ENCODE measurements at regions not wholly inside any gene's neighbourhood (a gene's known extent, or its start where the extent isn't known, plus 50 kb on each side); places are given as distances from the start of the nearest gene placed in this dataset.

GRCh38 chr7:51679358-51679757 lies 362.7 kb upstream of the COBL start:
- ATAC-seq (ENCODE audit: low read depth) (no peak), DNase-seq (no peak)
- H3K27me3 ChIP-seq (ENCODE audit: control insufficient read depth, insufficient read depth, low read length), result no peaks in the 10 kb centered on the region
- H2BK5ac ChIP-seq (ENCODE audit: low read depth, low read length, poor library complexity, severe bottlenecking), result no peak overlapping the region
- no peaks in the 10 kb centered on the region for H3K79me1 ChIP-seq (ENCODE audit: low read depth in 1 of 2, low read length in 2 of 2)
- no peaks in the 10 kb centered on the region for H3K36me3 ChIP-seq (ENCODE audit: control insufficient read depth, insufficient read depth, low read length)
- H3K4me2 ChIP-seq (ENCODE audit: low read depth, low read length), result no peak overlapping the region
- 28% methylated on average over 5 of the region's 9 CpGs; no CpG with 5 or more reads in 1 of the 2 experiments for WGBS, 2 experiments (ENCODE audit: extremely low coverage in 2 of 2, insufficient read length in 1 of 2)
- H3K23ac ChIP-seq (ENCODE audit: low read depth, low read length), result no peak overlapping the region
- POLR2A ChIA-PET (ENCODE audit: unreplicated experiment), result no interaction called here
- H3K56ac ChIP-seq (ENCODE audit: extremely low read depth, insufficient read depth, low read length), result no peak overlapping the region
- dilution Hi-C loops (cut with HindIII; ENCODE audit: low sequenced_read_pairs, unreplicated experiment), result no loop called here
- H3K4me3 ChIP-seq (ENCODE audit: insufficient read depth, low read depth, low read length), result no peak overlapping the region
- peaks cover 4% of the 10 kb centered on the region; the same call in 1 of the 2 replicates for H3K9me3 ChIP-seq (ENCODE audit: control insufficient read depth, insufficient read depth, low read length)
- no peak overlapping the region for H2BK15ac ChIP-seq (ENCODE audit: low read depth, low read length)
- no TSS peak for BruUV-seq (replicated peaks)
- no peak overlapping the region for H3K18ac ChIP-seq (ENCODE audit: low read depth, low read length)
- no peak overlapping the region for H3K9ac ChIP-seq (ENCODE audit: low read depth, low read length)
- H3K14ac ChIP-seq (replicated peaks; ENCODE audit: low read depth, low read length), result no peak overlapping the region
- in situ Hi-C loops (cut with MboI; ENCODE audit: low sequenced_read_pairs), result no loop called here
- no peak overlapping the region for H4K8ac ChIP-seq (ENCODE audit: low read depth in 2 of 2, low read length in 2 of 2)
- H3K4me1 ChIP-seq (ENCODE audit: control insufficient read depth, insufficient read depth, low read length), result no peaks in the 10 kb centered on the region
- H4K20me1 ChIP-seq (ENCODE audit: insufficient read depth, low read length), result no peaks in the 10 kb centered on the region
- H3K4ac ChIP-seq (ENCODE audit: low read depth, low read length), result no peak overlapping the region
- H2AK9ac ChIP-seq (replicated peaks; ENCODE audit: low read depth, low read length, poor library complexity), result no peak overlapping the region
- no peak for TF ChIP-seq POLR2A (IDR thresholded peaks at IDR 0.05; ENCODE audit: low read depth, low read length)
- TF ChIP-seq CHD1 (IDR thresholded peaks at IDR 0.05; ENCODE audit: low read depth, low read length), result no peak
- TF ChIP-seq USF2 (IDR thresholded peaks at IDR 0.05; ENCODE audit: low read depth, low read length), result no peak
- no peak for TF ChIP-seq MXI1 (IDR thresholded peaks at IDR 0.05; ENCODE audit: borderline replicate concordance, low read depth, low read length)
- TF ChIP-seq MAZ (IDR thresholded peaks at IDR 0.05; ENCODE audit: borderline replicate concordance, low read depth, low read length), result no peak
- TF ChIP-seq CTCF (conservative IDR thresholded peaks at IDR 0.05; ENCODE audit: low read depth, low read length), result no peak
- TF ChIP-seq NFE2L2 (IDR thresholded peaks at IDR 0.05; ENCODE audit: low read depth, low read length), result no peak
- no peak for TF ChIP-seq FOS (IDR thresholded peaks at IDR 0.05; ENCODE audit: low read depth, low read length)
- no peak for TF ChIP-seq ELK1 (IDR thresholded peaks at IDR 0.05; ENCODE audit: borderline replicate concordance, low read depth, low read length)
- TF ChIP-seq SMC3 (IDR thresholded peaks at IDR 0.05; ENCODE audit: low read depth, low read length), result no peak
- TF ChIP-seq MAFK (IDR thresholded peaks at IDR 0.05; ENCODE audit: low read depth, low read length), result no peak
- TF ChIP-seq RFX5 (IDR thresholded peaks at IDR 0.05; ENCODE audit: low read depth, low read length), result no peak
- no peak overlapping the region for H3K27ac ChIP-seq (ENCODE audit: insufficient read depth, low read length)
- H2AFZ ChIP-seq (replicated peaks; ENCODE audit: low read length, poor library complexity), result no peak overlapping the region
- CTCF ChIA-PET, result no interaction called here
- H2BK20ac ChIP-seq (ENCODE audit: low read depth, low read length), result no peak overlapping the region
- no peak overlapping the region for H2BK120ac ChIP-seq (ENCODE audit: low read depth, low read length)
- no peak overlapping the region for H4K91ac ChIP-seq (ENCODE audit: insufficient read depth, low read depth, low read length)
- intact Hi-C loops (cut with micrococcal nuclease), result no loop called here
- H3K9me1 ChIP-seq (ENCODE audit: insufficient read depth, low read length), result no peaks in the 10 kb centered on the region
- no peak overlapping the region for H4K5ac ChIP-seq (ENCODE audit: low read depth, low read length)
- no peak overlapping the region for H2AK5ac ChIP-seq (ENCODE audit: low read depth, low read length)
